A549 (cell line): ENCODE measurements at regions not wholly inside any gene's neighbourhood (a gene's known extent, or its start where the extent isn't known, plus 50 kb on each side); places are given as distances from the start of the nearest gene placed in this dataset.

Source experiments
- ATAC-seq, 2 experiments: fragments of 200-7000 bp in 1 of 2; fragments of >200 bp in 1 of 2; cut with Nextera tagmentation in 1 of 2; cut with Tn5 transposase in 1 of 2; 3 replicates each; pipeline versions ENCODE4 v1.8.0 to v1.9.1; 2018 to 2020; ENCODE audit warnings: mild to moderate bottlenecking in 1 of 2, moderate library complexity in 1 of 2
- CTCF ChIA-PET: fragments of 300-600 bp; sonication (Branson Sonifier 250); formaldehyde crosslinking; extraction: SDS; loops from one replicate; lab custom pipeline; 2021; ENCODE audit warnings: antibody characterized with exemption, inconsistent platforms; lab: Yijun Ruan, JAX
- POLR2A ChIA-PET: fragments of 350-600 bp; formaldehyde crosslinking; extraction: SDS; loops from one replicate; lab custom pipeline; 2021; ENCODE audit warnings: antibody characterized with exemption, inconsistent platforms; lab: Yijun Ruan, JAX
- DNase-seq, 2 experiments: peaks; one replicate each; pipeline versions ENCODE4 v3.0.0 to v3.0.0-alpha.2; 2011 to 2016; ENCODE audit warnings: low read depth in 1 of 2, low spot score in 1 of 2
- FAIRE-seq: peaks from 2 replicates; lab custom pipeline; 2011; peaks lifted over from hg19 to GRCh38; lab: Jason Lieb, UNC
- H3K27ac ChIP-seq, 2 experiments: fragments of >200 bp; sonication (Bioruptor Twin); formaldehyde crosslinking; 3 replicates each; pipeline ENCODE4 v1.5.1; 2016 to 2017
- H3K4me1 ChIP-seq: fragments of >200 bp; sonication (Bioruptor Twin); formaldehyde crosslinking; 3 replicates; pipeline ENCODE4 v1.6.1; 2016
- H3K4me2 ChIP-seq: fragments of >200 bp; sonication (Bioruptor Twin); formaldehyde crosslinking; 3 replicates; pipeline ENCODE4 v1.6.1; 2016
- H3K4me3 ChIP-seq: fragments of >200 bp; sonication (Bioruptor Twin); formaldehyde crosslinking; 3 replicates; pipeline ENCODE4 v1.5.1; 2016
- H3K9me3 ChIP-seq: fragments of >200 bp; sonication (Bioruptor Twin); formaldehyde crosslinking; 3 replicates; pipeline ENCODE4 v1.6.1; 2016
- E2F6 ChIP-seq: IDR thresholded peaks from 2 replicates; pipeline ENCODE4 v1.6.1; 2012; ENCODE audit warnings: low read depth, borderline replicate concordance
- EHMT2 ChIP-seq: fragments of 200-600 bp; sonication (generic); IDR thresholded peaks from 2 replicates; pipeline ENCODE4 v1.6.1; 2016; ENCODE audit warnings: antibody characterized with exemption, low read depth, mild to moderate bottlenecking, moderate library complexity
- ESRRA ChIP-seq: fragments of 150-350 bp; IDR thresholded peaks from 2 replicates; pipeline ENCODE4 v1.6.1; 2014; ENCODE audit warnings: mild to moderate bottlenecking, low read length, borderline replicate concordance
- GATA3 ChIP-seq: IDR thresholded peaks from 2 replicates; pipeline ENCODE4 v1.6.1; 2012; ENCODE audit warnings: borderline replicate concordance
- HMGXB4 ChIP-seq: fragments of 250-450 bp; sonication (Bioruptor Pico); IDR thresholded peaks from 2 replicates; pipeline ENCODE4 v1.5.0; 2021; ENCODE audit warnings: mild to moderate bottlenecking, moderate library complexity, borderline replicate concordance
- HOXB13 ChIP-seq: fragments of 250-450 bp; sonication (Bioruptor Pico); IDR thresholded peaks from 2 replicates; pipeline ENCODE4 v1.5.0; 2020; ENCODE audit warnings: low read depth, mild to moderate bottlenecking, moderate library complexity
- HOXB5 ChIP-seq: fragments of 250-450 bp; sonication (Bioruptor Pico); IDR thresholded peaks from 2 replicates; pipeline ENCODE4 v1.5.0; 2020; ENCODE audit warnings: mild to moderate bottlenecking, moderate library complexity
- PHF8 ChIP-seq: fragments of 200-600 bp; sonication (generic); IDR thresholded peaks from 2 replicates; pipeline ENCODE4 v1.6.1; 2016; ENCODE audit warnings: low read depth, mild to moderate bottlenecking, antibody characterized with exemption, moderate library complexity, borderline replicate concordance
- RAD21 ChIP-seq, 2 experiments: fragments of >200 bp in 1 of 2; sonication (Bioruptor Twin) in 1 of 2; formaldehyde crosslinking in 1 of 2; IDR thresholded peaks in 1 of 2; conservative IDR thresholded peaks in 1 of 2; 2 replicates in 1 of 2; 3 replicates in 1 of 2; pipeline ENCODE4 v1.6.1; 2012 to 2018; ENCODE audit warnings: inconsistent platforms in 1 of 2
- REST ChIP-seq: fragments of 200-600 bp; sonication (generic); IDR thresholded peaks from 2 replicates; pipeline ENCODE4 v1.6.1; 2016; ENCODE audit warnings: antibody characterized with exemption, mild to moderate bottlenecking, moderate library complexity
- RNF2 ChIP-seq: fragments of 200-600 bp; sonication (generic); IDR thresholded peaks from 2 replicates; pipeline ENCODE4 v1.6.1; 2016; ENCODE audit warnings: low read depth, mild to moderate bottlenecking, antibody characterized with exemption, moderate library complexity, borderline replicate concordance
- TFCP2L1 ChIP-seq: fragments of 250-450 bp; sonication (Bioruptor Pico); IDR thresholded peaks from 2 replicates; pipeline ENCODE4 v1.5.0; 2021; ENCODE audit warnings: mild to moderate bottlenecking
- ZNF302 ChIP-seq: fragments of 250-450 bp; sonication (Bioruptor Pico); IDR thresholded peaks from 2 replicates; pipeline ENCODE4 v1.9.0; 2021; ENCODE audit warnings: inconsistent platforms, mild to moderate bottlenecking, moderate library complexity
- WGBS: methylation state at CpG from one replicate; pipeline ENCODE4 v1.1.6; 2017; ENCODE audit errors: missing lambda C conversion rate; 5-methylcytosine and 5-hydroxymethylcytosine counted together

- TF ChIP-seq RNF2: no peak
- TF ChIP-seq EHMT2: no peak
- TF ChIP-seq E2F6: no peak
- TF ChIP-seq ZNF302: no peak
- no peak for TF ChIP-seq HOXB5 (CRISPR knock-in tag)
- no peak for TF ChIP-seq HOXB13 (CRISPR knock-in tag)
- TF ChIP-seq PHF8: no peak
These were observed 115.0 kb upstream of the EGFLAM start (continued) for GRCh38 chr5:38143384-38143783.

- DNase-seq: no peak
- no peak overlapping the region for H3K27ac ChIP-seq
- ChIA-PET CTCF (no interaction called here), POLR2A (no interaction called here)
- H3K4me3 ChIP-seq: no peak overlapping the region
- H3K4me2 ChIP-seq: no peak overlapping the region
- TF ChIP-seq GATA3 (no peak), HMGXB4 (CRISPR knock-in tag) (no peak), ESRRA (no peak)
- ATAC-seq: no peak
- no peaks in the 10 kb centered on the region for H3K4me1 ChIP-seq
- 14% methylated on average over 1 of the region's 1 CpG for WGBS
- H3K9me3 ChIP-seq: no peaks in the 10 kb centered on the region
- FAIRE-seq: no peak
These were observed 116.7 kb upstream of the EGFLAM start for GRCh38 chr5:38141665-38142064.

GRCh38 chr5:38138574-38138973 lies 119.8 kb upstream of the EGFLAM start:
- no peak for FAIRE-seq
- CTCF ChIA-PET: interaction anchor here (1.1 kb wide), 1 partner anchor 229 kb away, joined by 3 read pairs; no protein-coding TSS in a partner anchor

More at GRCh38 chr5:38138574-38138973, 119.8 kb upstream of the EGFLAM start:
- Histone ChIP-seq H3K4me1 (no peaks in the 10 kb centered on the region), H3K4me3 (no peak overlapping the region), H3K9me3 (no peaks in the 10 kb centered on the region), H3K4me2 (no peak overlapping the region), H3K27ac (no peak overlapping the region)
- DNase-seq: no peak
- POLR2A ChIA-PET: no interaction called here
- TF ChIP-seq REST (no peak), HOXB5 (CRISPR knock-in tag) (no peak), RAD21 (conservative IDR thresholded peaks at IDR 0.05 in 1 of 2, IDR thresholded peaks at IDR 0.05 in 1 of 2) (no peak), TFCP2L1 (CRISPR knock-in tag) (no peak)
- 8% methylated on average over 5 of the region's 5 CpGs for WGBS
- ATAC-seq: no peak
